OCI-LY1 (cell line): ENCODE measurements at regions not wholly inside any gene's neighbourhood (a gene's known extent, or its start where the extent isn't known, plus 50 kb on each side); places are given as distances from the start of the nearest gene placed in this dataset.

Experiments used
- H2AFZ ChIP-seq: fragments of 200-600 bp; sonication (generic), shearing (Covaris generic); 2 replicates; pipeline ENCODE4 v1.6.0; 2014; ENCODE audit warnings: antibody characterized with exemption, mild to moderate bottlenecking, low read length
- H3F3A ChIP-seq: fragments of 200-600 bp; sonication (generic), shearing (Covaris generic); 2 replicates; pipeline ENCODE4 v1.6.0; 2014; ENCODE audit warnings: mild to moderate bottlenecking, antibody characterized with exemption, low read length, moderate library complexity; ENCODE audit not compliant: insufficient read depth
- H3K27ac ChIP-seq: fragments of 200-600 bp; sonication (generic); 2 replicates; pipeline ENCODE4 v1.5.1; 2014; ENCODE audit warnings: low read length, mixed run types, mild to moderate bottlenecking, low read depth; ENCODE audit not compliant: poor library complexity, severe bottlenecking
- H3K27me3 ChIP-seq: fragments of 200-600 bp; sonication (generic); 2 replicates; pipeline ENCODE4 v1.6.0; 2014; ENCODE audit warnings: antibody characterized with exemption, mild to moderate bottlenecking, low read length, moderate library complexity; ENCODE audit not compliant: insufficient read depth
- H3K36me3 ChIP-seq: fragments of 200-600 bp; sonication (generic); 2 replicates; pipeline ENCODE4 v1.6.1; 2014; ENCODE audit warnings: mild to moderate bottlenecking, antibody characterized with exemption, low read length, moderate library complexity, mixed read lengths; ENCODE audit not compliant: insufficient read depth
- H3K4me1 ChIP-seq: fragments of 200-600 bp; sonication (generic); 2 replicates; pipeline ENCODE4 v1.5.1; 2014; ENCODE audit warnings: mild to moderate bottlenecking, low read length, moderate library complexity; ENCODE audit not compliant: insufficient read depth, severe bottlenecking
- H3K4me2 ChIP-seq: fragments of 200-600 bp; sonication (generic), shearing (Covaris generic); 2 replicates; pipeline ENCODE4 v1.6.1; 2014; ENCODE audit warnings: low read length
- H3K4me3 ChIP-seq: fragments of 200-600 bp; sonication (generic); 2 replicates; pipeline ENCODE4 v1.5.1; 2014; ENCODE audit warnings: low read length, low read depth, mild to moderate bottlenecking, mixed read lengths; ENCODE audit not compliant: poor library complexity, severe bottlenecking
- H3K79me2 ChIP-seq: fragments of 200-600 bp; shearing (Covaris generic); 2 replicates; pipeline ENCODE4 v1.6.1; 2016; ENCODE audit warnings: mixed run types, low read length, mixed read lengths; ENCODE audit not compliant: insufficient read depth
- H3K9ac ChIP-seq: fragments of 200-600 bp; sonication (generic), shearing (Covaris generic); 2 replicates; pipeline ENCODE4 v1.6.1; 2014; ENCODE audit warnings: mild to moderate bottlenecking, low read length, mixed read lengths
- H3K9me2 ChIP-seq: fragments of 200-600 bp; sonication (generic), shearing (Covaris generic); 2 replicates; pipeline ENCODE4 v1.6.1; 2014; ENCODE audit warnings: low read depth, mild to moderate bottlenecking, low read length, mixed read lengths
- H3K9me3 ChIP-seq: fragments of 200-600 bp; shearing (Covaris generic); 2 replicates; pipeline ENCODE4 v1.6.1; 2014; ENCODE audit warnings: low read length, mixed read lengths
- H4K20me1 ChIP-seq: fragments of 200-600 bp; sonication (generic), shearing (Covaris generic); 2 replicates; pipeline ENCODE4 v1.6.0; 2016; ENCODE audit warnings: mild to moderate bottlenecking, low read length; ENCODE audit not compliant: insufficient read depth
- EZH2 ChIP-seq: fragments of 200-600 bp; sonication (generic), shearing (Covaris generic); IDR thresholded peaks from 2 replicates; pipeline ENCODE4 v1.8.0; 2017; ENCODE audit warnings: borderline replicate concordance, mixed run types, mild to moderate bottlenecking, antibody characterized with exemption, low read length, moderate library complexity, mixed read lengths
- TF ChIP-seq, protein P1 (sequence below): fragments of 200-600 bp; sonication (generic), shearing (Covaris generic); IDR thresholded peaks from 2 replicates; pipeline ENCODE4 v1.5.1; 2017; ENCODE audit warnings: mild to moderate bottlenecking, antibody characterized with exemption, low read length, moderate library complexity, mixed read lengths

DNA sequence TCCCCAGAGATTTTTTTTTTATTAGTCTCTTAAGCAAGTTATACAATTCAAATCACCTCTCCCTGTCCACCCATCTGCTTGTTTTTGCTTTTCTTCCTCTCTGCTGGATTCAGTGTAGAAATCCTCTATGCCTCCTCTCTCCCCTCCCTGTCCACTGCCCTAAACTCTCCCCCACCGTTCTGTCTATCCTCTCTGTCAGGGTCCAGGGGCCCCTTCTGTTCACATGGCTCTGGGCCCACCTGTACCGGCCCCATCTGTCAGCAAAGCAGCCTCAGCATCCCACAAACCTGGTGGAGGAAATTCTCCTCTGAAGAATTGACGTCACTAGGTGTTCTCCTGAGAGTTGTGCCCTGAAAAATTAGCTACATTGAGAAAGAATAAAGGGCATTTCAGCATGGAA, 137.6 kb upstream of the CMC1 start:
- Histone ChIP-seq H3K79me2 (no peaks in the 10 kb centered on the region), H3K4me1 (no peaks in the 10 kb centered on the region), H2AFZ (no peak overlapping the region), H3K27me3 (no peaks in the 10 kb centered on the region), H3K4me2 (no peak overlapping the region), H4K20me1 (no peaks in the 10 kb centered on the region), H3K9ac (no peak overlapping the region), H3K9me3 (no peaks in the 10 kb centered on the region), H3K4me3 (no peak overlapping the region), H3K9me2 (no peaks in the 10 kb centered on the region), H3K36me3 (no peaks in the 10 kb centered on the region), H3K27ac (no peak overlapping the region), H3F3A (no peaks in the 10 kb centered on the region)
- TF ChIP-seq EZH2, result no peak
- TF ChIP-seq, protein P1, sequence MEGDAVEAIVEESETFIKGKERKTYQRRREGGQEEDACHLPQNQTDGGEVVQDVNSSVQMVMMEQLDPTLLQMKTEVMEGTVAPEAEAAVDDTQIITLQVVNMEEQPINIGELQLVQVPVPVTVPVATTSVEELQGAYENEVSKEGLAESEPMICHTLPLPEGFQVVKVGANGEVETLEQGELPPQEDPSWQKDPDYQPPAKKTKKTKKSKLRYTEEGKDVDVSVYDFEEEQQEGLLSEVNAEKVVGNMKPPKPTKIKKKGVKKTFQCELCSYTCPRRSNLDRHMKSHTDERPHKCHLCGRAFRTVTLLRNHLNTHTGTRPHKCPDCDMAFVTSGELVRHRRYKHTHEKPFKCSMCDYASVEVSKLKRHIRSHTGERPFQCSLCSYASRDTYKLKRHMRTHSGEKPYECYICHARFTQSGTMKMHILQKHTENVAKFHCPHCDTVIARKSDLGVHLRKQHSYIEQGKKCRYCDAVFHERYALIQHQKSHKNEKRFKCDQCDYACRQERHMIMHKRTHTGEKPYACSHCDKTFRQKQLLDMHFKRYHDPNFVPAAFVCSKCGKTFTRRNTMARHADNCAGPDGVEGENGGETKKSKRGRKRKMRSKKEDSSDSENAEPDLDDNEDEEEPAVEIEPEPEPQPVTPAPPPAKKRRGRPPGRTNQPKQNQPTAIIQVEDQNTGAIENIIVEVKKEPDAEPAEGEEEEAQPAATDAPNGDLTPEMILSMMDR, result no peak

DNA sequence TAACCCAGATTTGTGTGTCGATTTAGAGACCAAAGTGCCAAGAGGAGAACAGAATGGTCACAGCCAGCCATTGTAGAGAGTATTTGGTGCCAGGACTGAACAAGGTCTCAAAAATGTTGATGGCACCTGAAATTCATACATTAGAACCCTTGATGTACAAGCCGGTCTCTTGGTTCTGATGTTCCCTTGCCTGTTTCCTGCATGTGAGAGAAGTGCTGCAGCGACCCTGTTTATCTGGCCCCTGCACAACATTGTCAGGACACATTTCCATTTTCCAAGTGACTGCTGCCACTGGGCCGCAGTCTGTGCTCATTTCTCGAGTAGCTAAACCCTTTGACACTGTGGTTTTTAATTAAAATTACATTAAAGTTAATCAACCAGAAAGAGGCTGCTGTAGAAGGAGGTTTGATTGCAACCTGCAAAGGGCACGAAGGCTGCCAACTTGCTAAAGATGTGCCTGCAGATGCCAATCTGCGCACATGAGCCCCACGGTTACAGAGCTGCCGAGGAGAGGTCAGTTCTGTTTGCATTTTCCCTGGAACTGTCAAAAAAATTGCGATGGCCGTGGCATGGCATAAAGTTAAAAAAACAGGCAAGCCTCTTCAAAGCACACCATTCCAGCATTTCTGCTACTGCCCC, 136.4 kb upstream of the CMC1 start:
- Histone ChIP-seq H3K27ac (no peak overlapping the region), H3K4me3 (no peak overlapping the region), H3K79me2 (no peaks in the 10 kb centered on the region), H3K9me2 (no peaks in the 10 kb centered on the region), H3K4me2 (no peak overlapping the region), H3K9ac (no peak overlapping the region), H3K36me3 (no peaks in the 10 kb centered on the region), H3K4me1 (no peaks in the 10 kb centered on the region), H3F3A (no peaks in the 10 kb centered on the region), H2AFZ (no peak overlapping the region), H3K9me3 (no peaks in the 10 kb centered on the region), H3K27me3 (no peaks in the 10 kb centered on the region), H4K20me1 (no peaks in the 10 kb centered on the region)
- TF ChIP-seq, protein P1, result no peak
- no peak for TF ChIP-seq EZH2

DNA sequence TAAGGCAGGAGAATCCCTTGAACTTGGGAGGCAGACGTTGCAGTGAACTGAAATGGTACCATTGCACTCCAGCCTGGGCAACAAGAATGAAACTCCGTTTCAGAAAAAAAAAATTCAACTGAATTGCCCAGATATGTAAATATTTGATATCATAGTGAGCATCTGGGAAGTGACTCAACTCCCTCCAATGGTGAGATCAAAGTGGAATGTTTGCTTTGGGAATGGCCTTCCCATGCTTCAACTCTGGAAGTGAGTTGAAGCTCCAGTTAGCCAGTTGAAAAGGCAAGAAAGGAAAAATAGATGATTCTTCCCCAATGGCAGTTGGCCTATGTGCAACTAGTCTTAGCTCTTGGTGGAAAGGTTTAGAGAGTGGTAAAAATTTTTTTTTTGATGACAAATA, 131.6 kb upstream of the CMC1 start:
- Histone ChIP-seq H3K9me3 (no peaks in the 10 kb centered on the region), H3K4me3 (no peak overlapping the region), H3K9me2 (no peaks in the 10 kb centered on the region), H3K4me2 (no peak overlapping the region), H3K36me3 (no peaks in the 10 kb centered on the region), H3F3A (no peaks in the 10 kb centered on the region), H4K20me1 (no peaks in the 10 kb centered on the region), H3K79me2 (no peaks in the 10 kb centered on the region), H3K4me1 (no peaks in the 10 kb centered on the region), H3K9ac (no peak overlapping the region), H3K27me3 (no peaks in the 10 kb centered on the region), H3K27ac (no peak overlapping the region), H2AFZ (no peak overlapping the region)
- TF ChIP-seq EZH2, result no peak
- TF ChIP-seq, protein P1, result no peak
